ENCODE measurements at regions not wholly inside any gene's neighbourhood (a gene's known extent, or its start where the extent isn't known, plus 50 kb on each side); places are given as distances from the start of the nearest gene placed in this dataset.
A peak's percentile ranks its signal among the peaks of the same experiment; 100 is the strongest.

GRCh38 chr5:121086671-121087070 lies 622.6 kb downstream of the PRR16 start:
- H3K79me2 ChIP-seq (ENCODE audit: insufficient read depth, low read length), result no peaks in the 10 kb centered on the region
- no peak overlapping the region for H3K4me2 ChIP-seq (ENCODE audit: insufficient read depth, low read length)
- no peaks in the 10 kb centered on the region for H3K36me3 ChIP-seq (ENCODE audit: insufficient read depth, low read length)
- no peaks in the 10 kb centered on the region for H3K4me1 ChIP-seq (ENCODE audit: insufficient read depth, low read length)
- TF ChIP-seq CTCF (IDR thresholded peaks at IDR 0.05; ENCODE audit: extremely low read depth, low read depth, low read length), result no peak
- H3K9me3 ChIP-seq (ENCODE audit: low read depth, low read length), result no peaks in the 10 kb centered on the region
- DNase-seq (ENCODE audit: insufficient read length, low spot score, missing footprints), result no peak
- H3K27ac ChIP-seq (ENCODE audit: low read depth, low read length), result no peak overlapping the region
- no peak overlapping the region for H3K4me3 ChIP-seq (ENCODE audit: insufficient read depth, low read length)
- H2AFZ ChIP-seq (ENCODE audit: low read length), result no peak overlapping the region
- no peaks in the 10 kb centered on the region for H3K27me3 ChIP-seq (ENCODE audit: insufficient read depth, low read length)
- H4K20me1 ChIP-seq (ENCODE audit: insufficient read depth, low read length), result no peaks in the 10 kb centered on the region

GRCh38 chr5:121087560-121087959 lies 623.5 kb downstream of the PRR16 start:
- Histone ChIP-seq H3K27me3 (ENCODE audit: insufficient read depth, low read length) (no peaks in the 10 kb centered on the region), H3K79me2 (ENCODE audit: insufficient read depth, low read length) (no peaks in the 10 kb centered on the region), H2AFZ (ENCODE audit: low read length) (no peak overlapping the region), H3K4me1 (ENCODE audit: insufficient read depth, low read length) (no peaks in the 10 kb centered on the region), H3K36me3 (ENCODE audit: insufficient read depth, low read length) (no peaks in the 10 kb centered on the region), H3K4me2 (ENCODE audit: insufficient read depth, low read length) (no peak overlapping the region), H3K4me3 (ENCODE audit: insufficient read depth, low read length) (no peak overlapping the region), H4K20me1 (ENCODE audit: insufficient read depth, low read length) (no peaks in the 10 kb centered on the region), H3K9me3 (ENCODE audit: low read depth, low read length) (no peaks in the 10 kb centered on the region), H3K27ac (ENCODE audit: low read depth, low read length) (no peak overlapping the region)
- TF ChIP-seq CTCF (IDR thresholded peaks at IDR 0.05; ENCODE audit: extremely low read depth, low read depth, low read length), result no peak
- no peak for DNase-seq (ENCODE audit: insufficient read length, low spot score, missing footprints)

- Histone ChIP-seq H4K20me1 (ENCODE audit: insufficient read depth, low read length) (no peaks in the 10 kb centered on the region), H3K4me1 (ENCODE audit: insufficient read depth, low read length) (no peaks in the 10 kb centered on the region), H3K27ac (ENCODE audit: low read depth, low read length) (no peak overlapping the region), H2AFZ (ENCODE audit: low read length) (no peak overlapping the region), H3K4me2 (ENCODE audit: insufficient read depth, low read length) (no peak overlapping the region), H3K79me2 (ENCODE audit: insufficient read depth, low read length) (no peaks in the 10 kb centered on the region), H3K4me3 (ENCODE audit: insufficient read depth, low read length) (no peak overlapping the region), H3K9me3 (ENCODE audit: low read depth, low read length) (no peaks in the 10 kb centered on the region), H3K27me3 (ENCODE audit: insufficient read depth, low read length) (no peaks in the 10 kb centered on the region), H3K36me3 (ENCODE audit: insufficient read depth, low read length) (no peaks in the 10 kb centered on the region)
- no peak for TF ChIP-seq CTCF (IDR thresholded peaks at IDR 0.05; ENCODE audit: extremely low read depth, low read depth, low read length)
- DNase-seq (ENCODE audit: insufficient read length, low spot score, missing footprints), result no peak
These were observed 624.2 kb downstream of the PRR16 start for GRCh38 chr5:121088341-121088740.

- peak overlapping the region; percentile 25 for H2AFZ ChIP-seq (ENCODE audit: low read length)
- H4K20me1 ChIP-seq (ENCODE audit: insufficient read depth, low read length), result no peaks in the 10 kb centered on the region
- no peaks in the 10 kb centered on the region for H3K36me3 ChIP-seq (ENCODE audit: insufficient read depth, low read length)
- H3K27me3 ChIP-seq (ENCODE audit: insufficient read depth, low read length), result no peaks in the 10 kb centered on the region
- H3K9me3 ChIP-seq (ENCODE audit: low read depth, low read length), result no peaks in the 10 kb centered on the region
- H3K4me1 ChIP-seq (ENCODE audit: insufficient read depth, low read length), result no peaks in the 10 kb centered on the region
- TF ChIP-seq CTCF (IDR thresholded peaks at IDR 0.05; ENCODE audit: extremely low read depth, low read depth, low read length), result no peak
- H3K79me2 ChIP-seq (ENCODE audit: insufficient read depth, low read length), result no peaks in the 10 kb centered on the region
- H3K4me3 ChIP-seq (ENCODE audit: insufficient read depth, low read length), result no peak overlapping the region
- H3K4me2 ChIP-seq (ENCODE audit: insufficient read depth, low read length), result no peak overlapping the region
- no peak overlapping the region for H3K27ac ChIP-seq (ENCODE audit: low read depth, low read length)
- DNase-seq (ENCODE audit: insufficient read length, low spot score, missing footprints), result no peak
These were observed 626.7 kb downstream of the PRR16 start for GRCh38 chr5:121090822-121091221.

Data from osteoblast (primary cell).